Kidney (tissue), 13 donors: ENCODE measurements at regions not wholly inside any gene's neighbourhood (a gene's known extent, or its start where the extent isn't known, plus 50 kb on each side); places are given as distances from the start of the nearest gene placed in this dataset.

Experiments used
- DNase-seq, 5 donors: peaks; one replicate each; pipeline ENCODE4 v3.0.0-alpha.2; 2013 to 2020
- FAIRE-seq: peaks from 2 replicates; lab custom pipeline; 2012; peaks lifted over from hg19 to GRCh38; lab: Jason Lieb, UNC
- H3K27ac ChIP-seq, 2 donors: one replicate each; pipeline ENCODE4 v1.7.0; 2013; ENCODE audit warnings: low read depth in 2 of 2, low read length in 2 of 2, inconsistent platforms in 1 of 2
- H3K27me3 ChIP-seq: one replicate; pipeline ENCODE4 v1.7.1; 2013; ENCODE audit warnings: low read length, inconsistent platforms; ENCODE audit not compliant: control insufficient read depth, insufficient read depth
- H3K36me3 ChIP-seq, 3 donors: one replicate each; pipeline versions ENCODE4 v1.7.0 to v1.7.1; 2013; ENCODE audit warnings: low read length in 3 of 3, control low read depth in 1 of 3, inconsistent platforms in 1 of 3; ENCODE audit not compliant: insufficient read depth in 3 of 3, control insufficient read depth in 2 of 3
- H3K4me1 ChIP-seq, 3 donors: one replicate each; pipeline versions ENCODE4 v1.7.0 to v1.7.1; 2013; ENCODE audit warnings: low read length in 3 of 3, inconsistent platforms in 1 of 3, low read depth in 1 of 3; ENCODE audit not compliant: control insufficient read depth in 2 of 3, insufficient read depth in 2 of 3
- H3K4me3 ChIP-seq, 3 donors: one replicate each; pipeline versions ENCODE4 v1.7.0 to v1.8.1; 2013; ENCODE audit warnings: low read length in 3 of 3, control low read depth in 1 of 3, inconsistent platforms in 1 of 3
- H3K9ac ChIP-seq, 3 donors: one replicate each; pipeline versions ENCODE4 v1.7.0 to v1.7.1; 2013; ENCODE audit warnings: low read length in 3 of 3, control low read depth in 1 of 3, inconsistent platforms in 1 of 3
- H3K9me3 ChIP-seq, 3 donors: one replicate each; pipeline versions ENCODE4 v1.7.0 to v1.7.1; 2013; ENCODE audit warnings: low read length in 3 of 3, control low read depth in 1 of 3, inconsistent platforms in 1 of 3; ENCODE audit not compliant: control insufficient read depth in 2 of 3, insufficient read depth in 1 of 3
- intact Hi-C: fragments of 100-400 bp; cut with DNase I; formaldehyde crosslinking; loops from one replicate; pipeline ENCODE4 v1.11.1; 2022
- TF ChIP-seq, protein P1 (sequence below): IDR thresholded peaks from 3 replicates; pipeline ENCODE4 v1.5.1; 2012; ENCODE audit warnings: mild to moderate bottlenecking, moderate library complexity, borderline replicate concordance; ENCODE audit not compliant: insufficient read depth; ENCODE audit errors: extremely low read depth
- donor health status: control.
- donor health status: control.
- donor health status: control.
- donor health status: control.
- donor health status: control.
- donor health status: DM: yes; HTN: yes; CAD: no.
- donor health status: Normal renal cell carcinoma (clear cell type).

DNA sequence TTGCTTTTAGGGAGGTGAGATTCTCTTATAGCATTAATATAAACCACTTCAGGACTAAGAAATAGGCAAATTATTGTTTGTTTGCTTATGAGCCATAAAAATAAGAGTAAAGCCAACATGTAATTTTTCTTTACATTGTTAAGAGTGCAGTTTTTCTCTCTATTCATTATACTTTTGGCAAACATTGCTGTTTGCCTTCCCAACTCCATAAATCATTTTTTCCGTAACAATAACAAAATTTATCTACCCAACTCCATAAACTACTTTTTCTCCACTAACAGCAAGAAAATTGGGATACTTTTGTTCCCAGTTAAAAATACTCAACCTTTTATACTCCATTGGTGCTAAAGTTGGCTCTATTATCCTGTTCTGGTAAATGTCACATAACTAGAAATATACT, 229.7 kb upstream of the GPRIN3 start:
- Histone ChIP-seq H3K9ac (no peak overlapping the region), H3K27me3 (no peaks in the 10 kb centered on the region), H3K27ac (no peak overlapping the region), H3K9me3 (no peaks in the 10 kb centered on the region), H3K36me3 (no peaks in the 10 kb centered on the region), H3K4me3 (no peak overlapping the region), H3K4me1 (no peaks in the 10 kb centered on the region)
- FAIRE-seq (no peak), DNase-seq (no peak)
- TF ChIP-seq, protein P1, sequence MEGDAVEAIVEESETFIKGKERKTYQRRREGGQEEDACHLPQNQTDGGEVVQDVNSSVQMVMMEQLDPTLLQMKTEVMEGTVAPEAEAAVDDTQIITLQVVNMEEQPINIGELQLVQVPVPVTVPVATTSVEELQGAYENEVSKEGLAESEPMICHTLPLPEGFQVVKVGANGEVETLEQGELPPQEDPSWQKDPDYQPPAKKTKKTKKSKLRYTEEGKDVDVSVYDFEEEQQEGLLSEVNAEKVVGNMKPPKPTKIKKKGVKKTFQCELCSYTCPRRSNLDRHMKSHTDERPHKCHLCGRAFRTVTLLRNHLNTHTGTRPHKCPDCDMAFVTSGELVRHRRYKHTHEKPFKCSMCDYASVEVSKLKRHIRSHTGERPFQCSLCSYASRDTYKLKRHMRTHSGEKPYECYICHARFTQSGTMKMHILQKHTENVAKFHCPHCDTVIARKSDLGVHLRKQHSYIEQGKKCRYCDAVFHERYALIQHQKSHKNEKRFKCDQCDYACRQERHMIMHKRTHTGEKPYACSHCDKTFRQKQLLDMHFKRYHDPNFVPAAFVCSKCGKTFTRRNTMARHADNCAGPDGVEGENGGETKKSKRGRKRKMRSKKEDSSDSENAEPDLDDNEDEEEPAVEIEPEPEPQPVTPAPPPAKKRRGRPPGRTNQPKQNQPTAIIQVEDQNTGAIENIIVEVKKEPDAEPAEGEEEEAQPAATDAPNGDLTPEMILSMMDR = no peak
- intact Hi-C loops = no loop called here

DNA sequence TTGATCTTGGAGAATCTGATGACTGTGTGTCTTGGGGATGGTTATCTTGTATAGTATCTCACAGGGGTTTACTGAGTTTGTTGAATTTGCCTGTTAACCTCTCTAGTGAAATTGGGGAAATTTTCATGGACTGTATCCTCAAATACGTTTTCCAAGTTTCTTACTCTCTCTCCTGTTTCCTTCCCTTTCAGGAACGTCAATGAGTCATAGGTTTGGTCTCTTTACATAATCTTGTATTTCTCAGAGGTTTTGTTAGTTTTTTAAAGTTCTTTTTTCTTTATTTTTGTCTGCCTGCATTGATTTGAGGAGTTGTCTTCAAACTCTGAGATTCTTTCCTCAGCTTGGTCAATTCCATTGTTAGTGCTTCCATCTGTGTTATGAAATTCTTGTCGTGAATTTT, 227.7 kb upstream of the GPRIN3 start:
- Histone ChIP-seq H3K27me3 (no peaks in the 10 kb centered on the region), H3K4me1 (no peaks in the 10 kb centered on the region), H3K27ac (no peak overlapping the region), H3K36me3 (no peaks in the 10 kb centered on the region), H3K9me3 (no peaks in the 10 kb centered on the region), H3K4me3 (no peak overlapping the region), H3K9ac (no peak overlapping the region)
- intact Hi-C loops = no loop called here
- DNase-seq (no peak), FAIRE-seq (no peak)
- TF ChIP-seq, protein P1 = no peak

DNA sequence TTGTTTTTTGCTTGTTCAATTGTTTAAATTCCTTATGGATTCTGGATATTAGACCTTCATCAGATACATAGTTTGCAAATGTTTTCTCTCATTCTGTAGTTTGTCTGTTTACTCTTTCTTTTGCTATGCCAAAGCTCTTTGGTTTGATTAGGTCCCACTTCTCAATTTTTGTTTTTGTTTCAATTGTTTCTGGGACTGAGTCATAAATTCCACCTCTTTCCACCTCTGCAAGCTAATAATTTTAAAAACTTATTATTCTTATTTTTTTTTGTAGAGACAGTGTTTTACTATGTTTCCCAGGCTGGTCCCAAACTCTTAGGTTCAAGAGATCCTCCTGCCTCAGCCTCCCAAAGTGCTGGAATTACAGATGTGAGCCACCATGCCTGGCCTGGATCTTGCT, 226.8 kb upstream of the GPRIN3 start:
- Histone ChIP-seq H3K9ac (no peak overlapping the region), H3K27me3 (no peaks in the 10 kb centered on the region), H3K36me3 (no peaks in the 10 kb centered on the region), H3K9me3 (no peaks in the 10 kb centered on the region), H3K4me3 (no peak overlapping the region), H3K27ac (no peak overlapping the region), H3K4me1 (no peaks in the 10 kb centered on the region)
- DNase-seq (no peak), FAIRE-seq (no peak)
- TF ChIP-seq, protein P1 = no peak
- intact Hi-C loops = no loop called here

DNA sequence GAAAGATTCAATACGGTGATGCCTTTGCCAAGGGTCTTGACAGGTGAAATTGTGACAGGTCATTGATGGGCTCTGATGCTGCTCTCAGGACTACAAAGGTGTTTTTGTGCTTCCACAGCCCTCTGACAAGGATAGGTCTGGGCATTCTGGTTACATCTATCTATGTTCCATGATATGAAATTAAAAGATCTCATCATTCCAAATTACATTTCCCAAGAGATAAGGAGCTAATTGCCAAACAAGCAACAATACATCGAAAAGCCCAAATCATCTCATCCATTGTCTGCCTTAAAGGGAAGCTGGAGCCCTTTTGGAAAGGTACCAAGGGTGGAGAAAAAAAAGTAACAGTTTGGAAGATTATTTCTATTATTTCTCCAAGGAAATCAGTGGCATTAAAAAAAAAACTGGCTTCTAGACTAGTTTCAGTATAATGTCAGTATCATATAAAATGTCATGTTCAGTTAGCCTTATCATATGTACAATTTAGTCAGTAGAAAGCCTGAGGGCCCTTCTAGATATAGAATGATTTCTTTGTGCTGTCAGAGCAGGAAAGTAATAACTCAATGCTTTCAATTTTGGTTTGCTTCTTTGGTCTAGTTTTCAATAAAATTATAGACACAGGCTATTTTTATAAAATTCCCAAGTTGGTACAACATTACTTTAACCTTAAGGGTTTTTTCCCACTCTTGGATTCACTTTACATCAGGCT, 224.5 kb upstream of the GPRIN3 start:
- TF ChIP-seq, protein P1 = no peak
- Histone ChIP-seq H3K27me3 (no peaks in the 10 kb centered on the region), H3K27ac (no peak overlapping the region), H3K36me3 (no peaks in the 10 kb centered on the region), H3K9me3 (no peaks in the 10 kb centered on the region), H3K4me3 (no peak overlapping the region), H3K4me1 (no peaks in the 10 kb centered on the region), H3K9ac (no peak overlapping the region)
- DNase-seq (no peak), FAIRE-seq (no peak)
- intact Hi-C loops = no loop called here
